Activated T-cell treated with anti-CD3 and anti-CD28 coated beads, Interleukin-2, amount 50 U/mL, for 24 hours (primary cell): ENCODE measurements at regions not wholly inside any gene's neighbourhood (a gene's known extent, or its start where the extent isn't known, plus 50 kb on each side); places are given as distances from the start of the nearest gene placed in this dataset.

Experiments
- DNase-seq: peaks from one replicate; pipeline ENCODE4 v3.0.0-alpha.2; 2020
- H3K27ac Mint-ChIP-seq: 2 replicates; pipeline ENCODE4 v1.8.0; 2020; ENCODE audit warnings: mild to moderate bottlenecking, mixed read lengths
- H3K27me3 Mint-ChIP-seq: 2 replicates; pipeline ENCODE4 v1.8.0; 2020; ENCODE audit warnings: mixed read lengths
- H3K36me3 Mint-ChIP-seq: 2 replicates; pipeline ENCODE4 v1.8.0; 2020; ENCODE audit warnings: low read depth, mixed read lengths
- H3K4me1 Mint-ChIP-seq: 2 replicates; pipeline ENCODE4 v1.8.0; 2020; ENCODE audit warnings: low read depth, mixed read lengths
- H3K4me3 Mint-ChIP-seq: 2 replicates; pipeline ENCODE4 v1.8.0; 2020; ENCODE audit warnings: mild to moderate bottlenecking, moderate library complexity, mixed read lengths
- H3K9me3 Mint-ChIP-seq: 2 replicates; pipeline ENCODE4 v1.8.0; 2020; ENCODE audit warnings: mixed read lengths

- no peak overlapping the region for H3K4me3 Mint-ChIP-seq
- DNase-seq, result no peak
- no peaks in the 10 kb centered on the region for H3K36me3 Mint-ChIP-seq
These were observed 456.1 kb downstream of the GRXCR1 start for GRCh38 chr4:43348591-43348990.

DNA sequence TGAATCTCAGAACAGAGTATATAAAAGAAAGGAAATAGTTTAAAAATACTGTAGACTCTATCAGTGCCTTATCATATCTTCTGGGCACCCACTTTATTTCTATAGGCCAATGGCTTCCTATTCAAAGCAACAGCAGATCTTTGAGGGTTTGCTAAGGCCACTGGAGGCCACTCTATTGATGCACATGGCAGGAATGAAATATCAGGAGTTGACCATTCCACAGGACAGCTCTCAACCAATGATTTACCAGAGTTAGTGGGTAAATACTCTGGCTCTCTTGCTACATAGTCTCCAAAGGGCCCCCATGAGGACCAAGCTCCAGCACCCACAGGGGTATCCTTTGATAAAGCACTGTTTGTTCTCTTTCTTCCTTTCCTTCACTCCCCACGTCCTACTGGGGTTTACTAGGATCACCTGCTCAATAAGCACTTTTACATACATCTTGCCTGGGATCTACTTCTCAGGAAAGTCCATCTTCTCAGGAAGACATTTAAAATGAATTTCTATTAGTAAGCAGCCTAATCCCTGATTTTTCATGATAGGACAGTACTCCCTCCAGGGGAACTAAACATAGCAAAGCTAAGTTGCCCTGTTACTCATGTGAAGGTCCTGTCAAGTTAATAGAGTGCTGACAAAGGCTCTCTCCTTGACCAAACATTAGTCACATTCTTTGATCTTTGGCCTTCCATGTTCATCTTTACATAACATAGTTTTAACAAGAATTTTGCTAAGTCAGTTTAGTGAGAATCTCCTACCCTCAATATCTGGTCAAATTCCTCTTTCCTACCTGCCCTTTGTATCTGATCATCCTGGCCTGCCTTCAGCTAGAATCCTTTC, 459.7 kb downstream of the GRXCR1 start:
- Mint-ChIP-seq H3K27ac (no peak overlapping the region), H3K4me1 (no peaks in the 10 kb centered on the region), H3K9me3 (peaks cover 12% of the 10 kb centered on the region), H3K27me3 (no peaks in the 10 kb centered on the region), H3K4me3 (no peak overlapping the region), H3K36me3 (no peaks in the 10 kb centered on the region)
- no peak for DNase-seq

More at GRCh38 chr4:43348591-43348990, 456.1 kb downstream of the GRXCR1 start:
- Mint-ChIP-seq H3K27me3 (no peaks in the 10 kb centered on the region), H3K9me3 (peaks cover 14% of the 10 kb centered on the region), H3K4me1 (no peaks in the 10 kb centered on the region), H3K27ac (no peak overlapping the region)

DNA sequence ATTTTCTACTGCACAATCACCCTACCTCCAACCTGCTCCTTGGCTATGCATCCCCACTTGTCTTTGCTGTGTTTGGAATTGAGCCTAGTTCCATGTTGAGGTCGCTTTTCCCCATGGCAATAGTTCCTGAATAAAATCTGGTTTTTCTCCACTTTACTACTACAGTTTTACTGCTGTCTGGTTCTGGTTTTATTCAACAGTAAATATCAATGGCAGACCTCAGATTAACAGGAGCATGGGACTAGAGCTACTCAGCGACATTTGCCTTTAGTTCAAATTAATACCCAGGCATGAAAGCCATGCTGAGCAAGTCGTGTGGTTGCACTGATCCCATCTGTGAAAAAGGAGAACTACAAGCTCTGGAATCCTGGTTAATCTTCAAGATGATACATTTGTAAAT, 460.3 kb downstream of the GRXCR1 start:
- no peak overlapping the region for H3K27ac Mint-ChIP-seq
- H3K4me3 Mint-ChIP-seq, result no peak overlapping the region
- H3K4me1 Mint-ChIP-seq, result no peaks in the 10 kb centered on the region
- no peak for DNase-seq
- peaks cover 9% of the 10 kb centered on the region for H3K9me3 Mint-ChIP-seq
- no peaks in the 10 kb centered on the region for H3K36me3 Mint-ChIP-seq
- H3K27me3 Mint-ChIP-seq, result no peaks in the 10 kb centered on the region

DNA sequence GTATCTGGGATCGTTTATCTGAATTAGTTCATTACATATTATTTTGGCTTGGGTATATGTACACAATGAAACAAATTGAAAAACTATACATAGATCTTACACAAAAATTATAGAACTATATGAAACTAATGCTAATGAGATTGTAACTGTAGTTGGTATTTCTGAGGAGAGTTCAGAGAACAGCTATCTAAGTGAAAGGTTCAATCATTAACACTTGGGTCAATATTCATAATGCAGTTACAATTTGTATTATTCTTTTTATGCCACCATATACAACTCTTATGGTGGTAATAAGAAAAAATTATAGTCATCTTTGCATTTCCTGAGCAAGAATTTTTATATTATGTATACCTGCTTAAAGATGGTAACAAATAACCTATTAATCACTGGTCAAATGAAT, 461.0 kb downstream of the GRXCR1 start:
- Mint-ChIP-seq H3K36me3 (no peaks in the 10 kb centered on the region), H3K9me3 (peaks cover 8% of the 10 kb centered on the region), H3K4me3 (no peak overlapping the region), H3K27ac (no peak overlapping the region), H3K4me1 (no peaks in the 10 kb centered on the region), H3K27me3 (no peaks in the 10 kb centered on the region)
- no peak for DNase-seq

- DNase-seq, result no peak
- no peaks in the 10 kb centered on the region for H3K27me3 Mint-ChIP-seq
- no peak overlapping the region for H3K4me3 Mint-ChIP-seq
- H3K9me3 Mint-ChIP-seq, result peaks cover 5% of the 10 kb centered on the region
- H3K27ac Mint-ChIP-seq, result no peak overlapping the region
- no peaks in the 10 kb centered on the region for H3K36me3 Mint-ChIP-seq
- H3K4me1 Mint-ChIP-seq, result no peaks in the 10 kb centered on the region
These were observed 464.3 kb downstream of the GRXCR1 start for GRCh38 chr4:43356786-43357185.

GRCh38 chr4:43357252-43357974, 464.9 kb downstream of the GRXCR1 start:
- H3K36me3 Mint-ChIP-seq, result no peaks in the 10 kb centered on the region
- H3K27me3 Mint-ChIP-seq, result no peaks in the 10 kb centered on the region
- H3K9me3 Mint-ChIP-seq, result peaks cover 5% of the 10 kb centered on the region
- H3K4me3 Mint-ChIP-seq, result no peak overlapping the region
- H3K27ac Mint-ChIP-seq, result no peak overlapping the region
- H3K4me1 Mint-ChIP-seq, result no peaks in the 10 kb centered on the region
- DNase-seq, result no peak

GRCh38 chr4:43360296-43360695, 467.8 kb downstream of the GRXCR1 start:
- Mint-ChIP-seq H3K9me3 (peaks cover 5% of the 10 kb centered on the region), H3K4me1 (no peaks in the 10 kb centered on the region), H3K36me3 (no peaks in the 10 kb centered on the region)

GRCh38 chr4:43362875-43363636, 470.5 kb downstream of the GRXCR1 start:
- H3K36me3 Mint-ChIP-seq, result no peaks in the 10 kb centered on the region
- DNase-seq, result no peak
- H3K4me1 Mint-ChIP-seq, result no peaks in the 10 kb centered on the region
- H3K27ac Mint-ChIP-seq, result no peak overlapping the region
- no peak overlapping the region for H3K4me3 Mint-ChIP-seq
- H3K9me3 Mint-ChIP-seq, result peaks cover 2% of the 10 kb centered on the region
- no peaks in the 10 kb centered on the region for H3K27me3 Mint-ChIP-seq

More at GRCh38 chr4:43360296-43360695, 467.8 kb downstream of the GRXCR1 start:
- no peak overlapping the region for H3K4me3 Mint-ChIP-seq
- H3K27ac Mint-ChIP-seq, result no peak overlapping the region
- no peak for DNase-seq
- no peaks in the 10 kb centered on the region for H3K27me3 Mint-ChIP-seq

GRCh38 chr4:43369036-43369594, 476.6 kb downstream of the GRXCR1 start:
- no peak overlapping the region for H3K4me3 Mint-ChIP-seq
- H3K36me3 Mint-ChIP-seq, result no peaks in the 10 kb centered on the region
- H3K27me3 Mint-ChIP-seq, result no peaks in the 10 kb centered on the region
- H3K9me3 Mint-ChIP-seq, result peaks cover 12% of the 10 kb centered on the region
- no peak overlapping the region for H3K27ac Mint-ChIP-seq
- DNase-seq, result no peak
- no peaks in the 10 kb centered on the region for H3K4me1 Mint-ChIP-seq

DNA sequence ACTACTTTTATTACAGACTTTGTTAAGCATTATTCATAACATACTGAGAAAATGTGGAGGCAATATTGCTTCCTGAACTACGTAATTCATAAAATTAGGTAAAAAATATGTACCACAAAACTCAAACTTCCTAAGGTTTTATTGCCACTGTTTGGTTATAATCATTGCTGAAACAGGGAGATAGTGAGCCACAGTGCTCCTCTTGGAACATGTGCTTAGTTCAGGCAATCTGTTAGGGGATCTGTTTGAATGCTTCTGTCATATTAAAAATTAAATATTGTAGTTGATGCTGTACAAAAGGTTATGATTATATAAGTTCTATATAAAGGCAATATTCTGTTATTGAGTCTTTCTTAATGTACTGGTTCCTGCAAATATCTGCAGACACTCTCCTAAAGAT, 480.7 kb downstream of the GRXCR1 start:
- no peak for DNase-seq
- Mint-ChIP-seq H3K27ac (no peak overlapping the region), H3K27me3 (no peaks in the 10 kb centered on the region), H3K4me1 (no peaks in the 10 kb centered on the region), H3K9me3 (peaks cover 17% of the 10 kb centered on the region), H3K36me3 (no peaks in the 10 kb centered on the region), H3K4me3 (no peak overlapping the region)

GRCh38 chr4:43374216-43374751, 481.8 kb downstream of the GRXCR1 start:
- H3K4me3 Mint-ChIP-seq, result no peak overlapping the region
- no peak overlapping the region for H3K27ac Mint-ChIP-seq
- no peaks in the 10 kb centered on the region for H3K27me3 Mint-ChIP-seq
- DNase-seq, result no peak
- H3K9me3 Mint-ChIP-seq, result peaks cover 17% of the 10 kb centered on the region
- no peaks in the 10 kb centered on the region for H3K4me1 Mint-ChIP-seq
- no peaks in the 10 kb centered on the region for H3K36me3 Mint-ChIP-seq

DNA sequence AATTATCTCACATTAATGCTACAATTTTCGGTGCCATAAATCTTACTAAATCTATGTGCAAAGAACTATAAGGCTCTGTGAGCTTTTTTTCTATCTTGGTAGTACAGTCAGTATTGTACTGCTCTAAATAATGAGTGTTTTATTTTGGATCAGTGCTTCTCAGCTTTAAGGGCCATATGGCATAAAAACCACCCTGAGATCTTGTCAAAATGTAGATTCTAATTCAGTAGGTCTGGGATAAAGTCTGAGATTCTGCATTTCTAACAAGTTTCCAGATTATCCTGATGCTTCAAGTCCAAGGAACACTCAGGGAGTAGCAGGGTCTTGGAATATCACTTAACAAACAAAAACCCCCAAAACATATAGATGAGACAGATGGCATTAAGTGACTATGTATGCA, 486.5 kb downstream of the GRXCR1 start:
- H3K27me3 Mint-ChIP-seq, result no peaks in the 10 kb centered on the region
- no peak overlapping the region for H3K4me3 Mint-ChIP-seq
- no peak overlapping the region for H3K27ac Mint-ChIP-seq
- peaks cover 8% of the 10 kb centered on the region for H3K9me3 Mint-ChIP-seq
- no peaks in the 10 kb centered on the region for H3K4me1 Mint-ChIP-seq
- no peaks in the 10 kb centered on the region for H3K36me3 Mint-ChIP-seq
- DNase-seq, result no peak

- no peak overlapping the region for H3K4me3 Mint-ChIP-seq
- peaks cover 8% of the 10 kb centered on the region for H3K9me3 Mint-ChIP-seq
- no peaks in the 10 kb centered on the region for H3K36me3 Mint-ChIP-seq
- no peaks in the 10 kb centered on the region for H3K4me1 Mint-ChIP-seq
- H3K27ac Mint-ChIP-seq, result no peak overlapping the region
- no peak for DNase-seq
- no peaks in the 10 kb centered on the region for H3K27me3 Mint-ChIP-seq
These were observed 487.6 kb downstream of the GRXCR1 start for GRCh38 chr4:43380093-43380492.

- Mint-ChIP-seq H3K27me3 (no peaks in the 10 kb centered on the region), H3K27ac (no peak overlapping the region), H3K9me3 (peaks cover 5% of the 10 kb centered on the region), H3K4me1 (no peaks in the 10 kb centered on the region), H3K36me3 (no peaks in the 10 kb centered on the region), H3K4me3 (no peak overlapping the region)
- DNase-seq, result no peak
These were observed 498.6 kb downstream of the GRXCR1 start for GRCh38 chr4:43391069-43391468.
